HL-60 (cell line): ENCODE measurements at regions not wholly inside any gene's neighbourhood (a gene's known extent, or its start where the extent isn't known, plus 50 kb on each side); places are given as distances from the start of the nearest gene placed in this dataset.

Experiments
- DNase-seq, 2 experiments: peaks; one replicate each; pipeline ENCODE4 v3.0.0-alpha.2; 2010 to 2020; ENCODE audit warnings: low read depth in 1 of 2, low spot score in 1 of 2
- H3K27ac ChIP-seq: fragments of 250-450 bp; sonication (Bioruptor Pico); replicated peaks from 2 replicates; pipeline ENCODE4 v1.5.1; 2020; ENCODE audit warnings: mild to moderate bottlenecking, moderate library complexity
- H3K27me3 ChIP-seq: fragments of 250-450 bp; sonication (Bioruptor Pico); 2 replicates; pipeline ENCODE4 v1.5.1; 2021; ENCODE audit warnings: mild to moderate bottlenecking, moderate library complexity; ENCODE audit not compliant: insufficient read depth, poor library complexity, severe bottlenecking
- H3K4me3 ChIP-seq: replicated peaks from 2 replicates; pipeline ENCODE4 v1.5.1; 2011; ENCODE audit warnings: mild to moderate bottlenecking, control low read depth, low read length; ENCODE audit not compliant: insufficient read depth
- GABPA ChIP-seq: IDR thresholded peaks from 2 replicates; pipeline ENCODE4 v1.6.1; 2012; ENCODE audit warnings: low read depth
- POLR2AphosphoS5 ChIP-seq: IDR thresholded peaks from 2 replicates; pipeline ENCODE4 v1.6.1; 2012; ENCODE audit warnings: low read depth
- SPI1 ChIP-seq: IDR thresholded peaks from 2 replicates; pipeline ENCODE4 v1.6.1; 2012; ENCODE audit warnings: low read depth, mild to moderate bottlenecking, borderline replicate concordance
- TF ChIP-seq, protein P1 (sequence below): IDR thresholded peaks from one replicate; pipeline ENCODE4 v1.5.1; 2011; ENCODE audit warnings: low read length, control low read depth, inconsistent platforms; ENCODE audit not compliant: insufficient read depth
- TF ChIP-seq, protein P2 (sequence below): IDR thresholded peaks from 2 replicates; pipeline ENCODE4 v1.6.1; 2012; ENCODE audit warnings: low read depth; ENCODE audit not compliant: insufficient replicate concordance

DNA sequence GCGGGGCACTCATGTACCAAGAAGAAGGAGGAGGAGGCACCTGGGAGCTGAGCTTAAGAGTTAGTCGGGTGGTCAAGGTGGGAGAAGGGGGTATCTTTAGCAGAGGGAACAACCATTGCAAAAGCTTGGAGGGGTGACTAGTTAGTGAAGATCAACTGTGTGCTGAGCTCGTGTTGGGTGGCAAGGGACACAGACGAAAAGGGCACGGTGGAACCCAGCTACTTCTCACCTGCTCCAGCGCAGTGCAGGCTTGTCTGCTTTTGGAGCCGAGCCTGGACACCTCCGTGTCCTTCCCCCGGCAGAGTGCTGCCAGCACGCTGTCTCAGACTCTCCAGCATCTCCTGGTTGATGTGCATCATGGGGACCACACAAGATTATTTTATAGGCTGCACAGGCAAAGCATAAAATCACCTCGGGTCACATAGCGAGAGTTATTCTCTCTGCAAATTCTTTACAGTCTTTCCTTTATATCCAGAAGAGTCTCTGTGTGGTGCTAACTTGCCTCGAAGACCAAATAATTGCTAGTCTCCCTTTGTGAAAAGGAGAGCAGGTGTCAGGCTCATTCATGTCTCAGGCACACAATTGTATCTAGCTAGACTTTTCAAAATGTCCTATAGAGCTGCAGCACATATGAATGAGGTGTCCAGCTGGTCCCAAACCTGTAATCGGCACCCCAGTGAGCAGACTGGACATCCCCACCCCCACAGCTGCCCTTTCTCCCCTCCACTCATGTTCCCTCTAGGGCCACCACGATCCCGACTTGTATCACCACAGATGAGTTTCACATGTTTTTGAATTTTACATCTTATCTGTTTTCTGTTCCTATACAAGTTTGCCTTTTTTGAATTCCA lies 123.4 kb downstream of the CEBPB start:
- no peak for DNase-seq
- Histone ChIP-seq H3K27ac (no peak overlapping the region), H3K4me3 (no peak overlapping the region), H3K27me3 (no peaks in the 10 kb centered on the region)
- TF ChIP-seq, protein P1, sequence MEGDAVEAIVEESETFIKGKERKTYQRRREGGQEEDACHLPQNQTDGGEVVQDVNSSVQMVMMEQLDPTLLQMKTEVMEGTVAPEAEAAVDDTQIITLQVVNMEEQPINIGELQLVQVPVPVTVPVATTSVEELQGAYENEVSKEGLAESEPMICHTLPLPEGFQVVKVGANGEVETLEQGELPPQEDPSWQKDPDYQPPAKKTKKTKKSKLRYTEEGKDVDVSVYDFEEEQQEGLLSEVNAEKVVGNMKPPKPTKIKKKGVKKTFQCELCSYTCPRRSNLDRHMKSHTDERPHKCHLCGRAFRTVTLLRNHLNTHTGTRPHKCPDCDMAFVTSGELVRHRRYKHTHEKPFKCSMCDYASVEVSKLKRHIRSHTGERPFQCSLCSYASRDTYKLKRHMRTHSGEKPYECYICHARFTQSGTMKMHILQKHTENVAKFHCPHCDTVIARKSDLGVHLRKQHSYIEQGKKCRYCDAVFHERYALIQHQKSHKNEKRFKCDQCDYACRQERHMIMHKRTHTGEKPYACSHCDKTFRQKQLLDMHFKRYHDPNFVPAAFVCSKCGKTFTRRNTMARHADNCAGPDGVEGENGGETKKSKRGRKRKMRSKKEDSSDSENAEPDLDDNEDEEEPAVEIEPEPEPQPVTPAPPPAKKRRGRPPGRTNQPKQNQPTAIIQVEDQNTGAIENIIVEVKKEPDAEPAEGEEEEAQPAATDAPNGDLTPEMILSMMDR, result no peak
- no peak for TF ChIP-seq SPI1
- TF ChIP-seq, protein P2, sequence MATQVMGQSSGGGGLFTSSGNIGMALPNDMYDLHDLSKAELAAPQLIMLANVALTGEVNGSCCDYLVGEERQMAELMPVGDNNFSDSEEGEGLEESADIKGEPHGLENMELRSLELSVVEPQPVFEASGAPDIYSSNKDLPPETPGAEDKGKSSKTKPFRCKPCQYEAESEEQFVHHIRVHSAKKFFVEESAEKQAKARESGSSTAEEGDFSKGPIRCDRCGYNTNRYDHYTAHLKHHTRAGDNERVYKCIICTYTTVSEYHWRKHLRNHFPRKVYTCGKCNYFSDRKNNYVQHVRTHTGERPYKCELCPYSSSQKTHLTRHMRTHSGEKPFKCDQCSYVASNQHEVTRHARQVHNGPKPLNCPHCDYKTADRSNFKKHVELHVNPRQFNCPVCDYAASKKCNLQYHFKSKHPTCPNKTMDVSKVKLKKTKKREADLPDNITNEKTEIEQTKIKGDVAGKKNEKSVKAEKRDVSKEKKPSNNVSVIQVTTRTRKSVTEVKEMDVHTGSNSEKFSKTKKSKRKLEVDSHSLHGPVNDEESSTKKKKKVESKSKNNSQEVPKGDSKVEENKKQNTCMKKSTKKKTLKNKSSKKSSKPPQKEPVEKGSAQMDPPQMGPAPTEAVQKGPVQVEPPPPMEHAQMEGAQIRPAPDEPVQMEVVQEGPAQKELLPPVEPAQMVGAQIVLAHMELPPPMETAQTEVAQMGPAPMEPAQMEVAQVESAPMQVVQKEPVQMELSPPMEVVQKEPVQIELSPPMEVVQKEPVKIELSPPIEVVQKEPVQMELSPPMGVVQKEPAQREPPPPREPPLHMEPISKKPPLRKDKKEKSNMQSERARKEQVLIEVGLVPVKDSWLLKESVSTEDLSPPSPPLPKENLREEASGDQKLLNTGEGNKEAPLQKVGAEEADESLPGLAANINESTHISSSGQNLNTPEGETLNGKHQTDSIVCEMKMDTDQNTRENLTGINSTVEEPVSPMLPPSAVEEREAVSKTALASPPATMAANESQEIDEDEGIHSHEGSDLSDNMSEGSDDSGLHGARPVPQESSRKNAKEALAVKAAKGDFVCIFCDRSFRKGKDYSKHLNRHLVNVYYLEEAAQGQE, result no peak
- no peak for TF ChIP-seq GABPA
- no peak for TF ChIP-seq POLR2AphosphoS5

DNA sequence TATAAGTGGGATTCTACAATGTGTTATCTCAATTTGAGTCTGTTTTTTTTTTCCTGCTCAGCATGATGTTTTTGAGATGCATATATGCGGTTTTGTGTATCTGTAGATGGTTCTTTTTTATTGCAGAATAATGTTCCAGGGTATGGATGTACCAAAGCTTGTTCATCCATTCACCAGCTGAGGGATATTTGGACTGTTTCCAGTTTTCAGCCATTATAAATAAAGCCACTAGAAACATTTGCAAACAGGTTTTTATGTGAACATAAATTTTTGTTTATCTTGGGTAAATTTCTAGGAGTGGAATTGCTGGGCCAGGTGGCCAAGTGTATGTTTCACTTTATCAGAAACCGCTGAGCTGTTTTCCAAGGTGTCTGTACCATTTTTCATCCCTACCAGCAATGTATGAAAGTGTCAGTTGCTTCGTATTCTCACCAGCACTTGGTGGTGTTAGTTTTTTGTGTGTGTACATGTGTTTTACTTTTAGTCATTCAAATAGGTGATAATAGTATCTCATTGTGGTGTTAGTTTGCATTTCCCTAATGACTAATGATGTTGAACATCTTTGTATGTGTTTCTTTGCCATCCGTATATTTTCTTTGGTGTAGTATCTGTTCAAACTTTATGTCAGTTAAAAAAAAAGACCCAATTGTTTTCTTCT lies 124.2 kb downstream of the CEBPB start:
- H3K27me3 ChIP-seq, result no peaks in the 10 kb centered on the region
- TF ChIP-seq, protein P2, result no peak
- no peak for TF ChIP-seq GABPA
- TF ChIP-seq, protein P1, result no peak
- no peak for TF ChIP-seq SPI1
- TF ChIP-seq POLR2AphosphoS5, result no peak
- DNase-seq, result no peak

DNA sequence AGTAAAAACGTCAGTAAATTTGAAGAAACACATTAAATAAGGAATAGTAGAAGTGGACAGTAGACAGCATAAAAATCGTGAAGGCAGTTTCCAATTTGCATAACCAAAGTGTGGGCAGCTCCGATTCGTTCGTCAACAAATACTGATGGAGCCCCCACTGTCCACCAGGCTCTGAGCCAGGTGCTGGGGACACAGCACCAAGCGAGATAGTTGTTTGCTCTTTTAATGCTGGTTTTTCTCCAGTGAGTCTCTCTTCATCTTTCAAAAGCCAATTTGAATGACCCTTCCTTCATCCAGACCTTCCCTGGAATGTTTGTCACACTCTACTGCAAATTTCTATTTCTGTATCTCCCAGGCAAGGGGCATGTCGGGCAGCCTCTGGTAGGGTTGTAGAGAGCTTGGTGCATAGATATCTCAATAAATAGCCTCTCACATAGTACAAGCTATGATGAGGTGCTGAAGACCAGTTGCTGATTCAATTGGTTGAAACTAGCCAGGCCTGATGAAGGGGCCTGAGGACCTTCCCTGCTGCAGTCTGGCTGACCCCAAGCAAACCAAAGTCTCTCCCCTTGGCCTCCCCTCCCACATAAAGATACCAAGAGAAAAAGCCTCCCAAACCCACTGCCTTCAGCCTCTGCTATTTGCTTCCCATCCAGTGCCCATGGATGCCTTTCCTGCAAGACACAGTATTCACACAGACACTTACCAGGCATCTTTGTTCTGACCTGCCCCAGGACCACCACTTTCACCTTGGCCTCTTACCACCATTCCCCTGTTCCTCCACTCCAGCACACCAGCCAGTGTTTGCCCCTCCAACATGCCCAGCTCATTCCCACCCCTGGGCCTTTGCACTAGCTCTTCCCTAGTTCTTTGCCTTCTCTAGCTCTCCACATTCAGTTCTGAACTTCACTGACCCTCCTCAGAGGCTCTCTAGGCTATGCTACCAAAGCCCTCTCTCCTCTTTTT lies 125.2 kb downstream of the CEBPB start:
- H3K27ac ChIP-seq, result no peak overlapping the region
- no peak for DNase-seq
- H3K4me3 ChIP-seq, result no peak overlapping the region
- no peaks in the 10 kb centered on the region for H3K27me3 ChIP-seq
- TF ChIP-seq, protein P2, result no peak
- no peak for TF ChIP-seq SPI1
- no peak for TF ChIP-seq GABPA
- TF ChIP-seq, protein P1, result no peak
- TF ChIP-seq POLR2AphosphoS5, result no peak

More for the DNA sequence above, 124.2 kb downstream of the CEBPB start:
- no peak overlapping the region for H3K4me3 ChIP-seq
- no peak overlapping the region for H3K27ac ChIP-seq
